ENCODE measurements at regions not wholly inside any gene's neighbourhood (a gene's known extent, or its start where the extent isn't known, plus 50 kb on each side); places are given as distances from the start of the nearest gene placed in this dataset.

DNA sequence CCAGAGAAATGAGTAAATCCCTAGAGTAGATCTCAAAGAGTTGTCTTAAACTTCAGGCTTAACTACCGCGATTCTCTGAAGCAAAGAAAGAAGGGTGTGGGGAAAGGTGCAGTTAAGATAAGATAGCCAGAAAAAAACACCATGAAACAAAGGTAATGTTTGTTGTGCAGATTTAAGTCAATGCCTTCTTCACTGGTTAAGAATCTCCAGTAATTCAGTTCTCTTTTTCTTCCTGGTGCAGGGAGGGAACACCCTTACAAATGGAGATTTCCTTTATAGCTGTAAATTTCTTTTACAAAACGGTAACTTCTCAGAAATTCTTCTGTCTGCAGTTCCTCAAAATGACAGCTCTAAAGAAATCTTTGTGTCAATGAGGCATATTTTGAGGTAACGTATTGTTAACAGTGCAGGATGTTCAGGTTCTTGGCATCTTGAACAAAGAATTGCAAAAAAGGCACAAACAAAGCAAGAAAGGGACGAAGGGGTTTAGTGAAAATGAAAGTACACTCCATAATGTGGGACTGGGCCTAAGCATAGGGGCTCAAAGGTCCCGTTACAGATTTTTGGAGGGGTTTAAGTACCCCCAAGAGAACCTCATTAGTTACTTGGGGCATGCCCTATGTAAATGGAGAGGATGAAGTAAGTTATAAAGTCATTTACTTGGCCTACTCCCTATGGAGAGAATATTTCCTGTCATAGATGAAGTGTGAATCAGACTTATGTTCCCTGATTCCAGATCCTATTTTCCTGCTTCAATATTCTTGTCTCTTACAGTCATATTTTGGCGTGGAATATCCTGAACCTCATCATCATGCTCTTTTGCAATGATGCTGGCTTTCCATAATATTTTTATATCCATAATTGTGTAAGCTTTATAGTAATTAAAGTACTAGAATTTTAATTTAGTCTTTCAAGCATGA, 492.0 kb downstream of the PCDH11X start:
- no peak for DNase-seq
- H3K23ac ChIP-seq (ENCODE audit: low read depth, low read length) = no peak overlapping the region
- 32% methylated on average over 2 of the region's 7 CpGs; no CpG with 5 or more reads in 1 of the 2 experiments for WGBS, 2 experiments (ENCODE audit: extremely low coverage in 2 of 2, insufficient read length in 1 of 2)
- H3K9me1 ChIP-seq (ENCODE audit: insufficient read depth, low read length) = no peaks in the 10 kb centered on the region
- ChIA-PET POLR2A (ENCODE audit: unreplicated experiment) (no interaction called here), CTCF (no interaction called here)
- no peak overlapping the region for H3K4ac ChIP-seq (ENCODE audit: low read depth, low read length)
- no peaks in the 10 kb centered on the region for H4K20me1 ChIP-seq (ENCODE audit: insufficient read depth, low read length)
- no peaks in the 10 kb centered on the region for H3K9me3 ChIP-seq (ENCODE audit: control insufficient read depth, insufficient read depth, low read length)
- H3K4me3 ChIP-seq (ENCODE audit: insufficient read depth, low read depth, low read length) = no peak overlapping the region
- no peak overlapping the region for H3K27ac ChIP-seq (ENCODE audit: insufficient read depth, low read length)
- no peak overlapping the region for H4K8ac ChIP-seq (ENCODE audit: low read depth in 2 of 2, low read length in 2 of 2)
- H3K56ac ChIP-seq (ENCODE audit: extremely low read depth, insufficient read depth, low read length) = no peak overlapping the region
- no peak for ATAC-seq (ENCODE audit: low read depth)
- no peak overlapping the region for H3K9ac ChIP-seq (ENCODE audit: low read depth, low read length)
- H2AFZ ChIP-seq (replicated peaks; ENCODE audit: low read length, poor library complexity) = no peak overlapping the region
- no peak overlapping the region for H3K4me2 ChIP-seq (ENCODE audit: low read depth, low read length)
- H2BK20ac ChIP-seq (ENCODE audit: low read depth, low read length) = no peak overlapping the region
- H3K14ac ChIP-seq (replicated peaks; ENCODE audit: low read depth, low read length) = no peak overlapping the region
- no peaks in the 10 kb centered on the region for H3K79me1 ChIP-seq (ENCODE audit: low read depth in 1 of 2, low read length in 2 of 2)
- H4K5ac ChIP-seq (ENCODE audit: low read depth, low read length) = no peak overlapping the region
- H2BK120ac ChIP-seq (ENCODE audit: low read depth, low read length) = no peak overlapping the region
- no peaks in the 10 kb centered on the region for H3K4me1 ChIP-seq (ENCODE audit: control insufficient read depth, insufficient read depth, low read length)
- H2AK9ac ChIP-seq (replicated peaks; ENCODE audit: low read depth, low read length, poor library complexity) = no peak overlapping the region
- in situ Hi-C loops (cut with MboI; ENCODE audit: low sequenced_read_pairs) = no loop called here
- BruUV-seq (replicated peaks) = no TSS peak
- H3K18ac ChIP-seq (ENCODE audit: low read depth, low read length) = no peak overlapping the region
- no peaks in the 10 kb centered on the region for H3K36me3 ChIP-seq (ENCODE audit: control insufficient read depth, insufficient read depth, low read length)
- H4K91ac ChIP-seq (ENCODE audit: insufficient read depth, low read depth, low read length) = no peak overlapping the region
- H2BK5ac ChIP-seq (ENCODE audit: low read depth, low read length, poor library complexity, severe bottlenecking) = no peak overlapping the region
- no peak overlapping the region for H2BK15ac ChIP-seq (ENCODE audit: low read depth, low read length)
- dilution Hi-C loops (cut with HindIII; ENCODE audit: low sequenced_read_pairs, unreplicated experiment) = no loop called here
- H2AK5ac ChIP-seq (ENCODE audit: low read depth, low read length) = no peak overlapping the region
- intact Hi-C loops (cut with micrococcal nuclease) = no loop called here
- no peaks in the 10 kb centered on the region for H3K27me3 ChIP-seq (ENCODE audit: control insufficient read depth, insufficient read depth, low read length)
- TF ChIP-seq USF2 (IDR thresholded peaks at IDR 0.05; ENCODE audit: low read depth, low read length) = no peak
- TF ChIP-seq, protein P1, sequence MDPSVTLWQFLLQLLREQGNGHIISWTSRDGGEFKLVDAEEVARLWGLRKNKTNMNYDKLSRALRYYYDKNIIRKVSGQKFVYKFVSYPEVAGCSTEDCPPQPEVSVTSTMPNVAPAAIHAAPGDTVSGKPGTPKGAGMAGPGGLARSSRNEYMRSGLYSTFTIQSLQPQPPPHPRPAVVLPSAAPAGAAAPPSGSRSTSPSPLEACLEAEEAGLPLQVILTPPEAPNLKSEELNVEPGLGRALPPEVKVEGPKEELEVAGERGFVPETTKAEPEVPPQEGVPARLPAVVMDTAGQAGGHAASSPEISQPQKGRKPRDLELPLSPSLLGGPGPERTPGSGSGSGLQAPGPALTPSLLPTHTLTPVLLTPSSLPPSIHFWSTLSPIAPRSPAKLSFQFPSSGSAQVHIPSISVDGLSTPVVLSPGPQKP (IDR thresholded peaks at IDR 0.05; ENCODE audit: borderline replicate concordance, low read depth, low read length) = no peak
- TF ChIP-seq MXI1 (IDR thresholded peaks at IDR 0.05; ENCODE audit: borderline replicate concordance, low read depth, low read length) = no peak
- no peak for TF ChIP-seq SMC3 (IDR thresholded peaks at IDR 0.05; ENCODE audit: low read depth, low read length)
- TF ChIP-seq, protein P2, sequence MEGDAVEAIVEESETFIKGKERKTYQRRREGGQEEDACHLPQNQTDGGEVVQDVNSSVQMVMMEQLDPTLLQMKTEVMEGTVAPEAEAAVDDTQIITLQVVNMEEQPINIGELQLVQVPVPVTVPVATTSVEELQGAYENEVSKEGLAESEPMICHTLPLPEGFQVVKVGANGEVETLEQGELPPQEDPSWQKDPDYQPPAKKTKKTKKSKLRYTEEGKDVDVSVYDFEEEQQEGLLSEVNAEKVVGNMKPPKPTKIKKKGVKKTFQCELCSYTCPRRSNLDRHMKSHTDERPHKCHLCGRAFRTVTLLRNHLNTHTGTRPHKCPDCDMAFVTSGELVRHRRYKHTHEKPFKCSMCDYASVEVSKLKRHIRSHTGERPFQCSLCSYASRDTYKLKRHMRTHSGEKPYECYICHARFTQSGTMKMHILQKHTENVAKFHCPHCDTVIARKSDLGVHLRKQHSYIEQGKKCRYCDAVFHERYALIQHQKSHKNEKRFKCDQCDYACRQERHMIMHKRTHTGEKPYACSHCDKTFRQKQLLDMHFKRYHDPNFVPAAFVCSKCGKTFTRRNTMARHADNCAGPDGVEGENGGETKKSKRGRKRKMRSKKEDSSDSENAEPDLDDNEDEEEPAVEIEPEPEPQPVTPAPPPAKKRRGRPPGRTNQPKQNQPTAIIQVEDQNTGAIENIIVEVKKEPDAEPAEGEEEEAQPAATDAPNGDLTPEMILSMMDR (conservative IDR thresholded peaks at IDR 0.05; ENCODE audit: low read depth, low read length) = no peak
- no peak for TF ChIP-seq CEBPB (IDR thresholded peaks at IDR 0.05; ENCODE audit: low read depth, low read length)
- TF ChIP-seq RFX5 (IDR thresholded peaks at IDR 0.05; ENCODE audit: low read depth, low read length) = no peak
- TF ChIP-seq MAFK (IDR thresholded peaks at IDR 0.05; ENCODE audit: low read depth, low read length) = no peak
- TF ChIP-seq FOS (IDR thresholded peaks at IDR 0.05; ENCODE audit: low read depth, low read length) = no peak
- TF ChIP-seq CHD1 (IDR thresholded peaks at IDR 0.05; ENCODE audit: low read depth, low read length) = no peak
- TF ChIP-seq POLR2A (IDR thresholded peaks at IDR 0.05; ENCODE audit: low read depth, low read length) = no peak
- TF ChIP-seq NFE2L2 (IDR thresholded peaks at IDR 0.05; ENCODE audit: low read depth, low read length) = no peak
- no peak for TF ChIP-seq RAD21 (IDR thresholded peaks at IDR 0.05; ENCODE audit: low read length)
- TF ChIP-seq MAZ (IDR thresholded peaks at IDR 0.05; ENCODE audit: borderline replicate concordance, low read depth, low read length) = no peak
- TF ChIP-seq RCOR1 (IDR thresholded peaks at IDR 0.05; ENCODE audit: insufficient replicate concordance, low read length) = no peak
